ENCODE measurements at regions not wholly inside any gene's neighbourhood (a gene's known extent, or its start where the extent isn't known, plus 50 kb on each side); places are given as distances from the start of the nearest gene placed in this dataset.
"Not testable (repeated sequence)": the region's sequence is repeated elsewhere in the genome, so short reads cannot be mapped to it uniquely, and the experiment has no call there.

- no peak for DNase-seq (ENCODE audit: low read depth in 2 of 2)
Measured at GRCh38 chr6:14552891-14553290, 435.3 kb downstream of the CD83 start.

DNA sequence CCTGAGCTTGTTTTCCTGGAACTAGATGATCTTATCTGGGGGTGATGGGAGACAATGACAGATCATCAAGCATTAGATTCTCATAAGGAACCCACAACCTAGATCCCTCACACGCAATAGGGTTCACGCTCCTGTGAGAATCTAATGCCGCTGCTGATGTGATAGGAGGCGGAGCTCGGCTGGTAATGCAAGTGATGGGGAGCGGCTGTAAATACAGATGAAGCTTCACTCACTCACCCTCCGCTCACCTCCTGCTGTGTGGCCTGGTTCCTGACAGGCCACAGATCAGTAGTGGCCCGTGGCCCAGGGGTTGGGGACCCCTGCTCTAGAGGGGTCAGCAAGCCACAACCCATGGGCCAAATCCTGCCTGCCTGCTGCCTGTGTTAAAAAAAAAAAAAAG, 435.9 kb downstream of the CD83 start:
- DNase-seq (ENCODE audit: low read depth in 2 of 2): no peak

DNA sequence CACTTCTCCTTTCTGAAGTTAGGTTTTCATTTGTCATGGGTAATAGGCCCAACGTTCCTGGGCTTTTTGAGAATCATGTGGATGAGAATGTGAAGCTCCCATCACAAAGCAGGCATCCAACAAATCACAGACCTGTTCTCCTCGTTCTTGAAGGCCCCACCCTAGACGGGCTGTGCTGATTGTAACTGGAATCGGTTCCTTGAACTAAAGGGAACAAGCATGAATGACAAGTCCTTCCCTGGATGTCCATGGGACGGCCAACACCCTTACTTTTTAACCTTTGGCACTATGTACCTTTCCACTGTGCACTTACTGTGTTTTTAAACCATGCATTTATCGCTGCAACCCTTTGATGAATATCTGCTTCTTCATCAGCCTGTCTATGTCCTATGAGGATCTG, 438.2 kb downstream of the CD83 start:
- no peak for DNase-seq (ENCODE audit: low read depth in 2 of 2)

DNA sequence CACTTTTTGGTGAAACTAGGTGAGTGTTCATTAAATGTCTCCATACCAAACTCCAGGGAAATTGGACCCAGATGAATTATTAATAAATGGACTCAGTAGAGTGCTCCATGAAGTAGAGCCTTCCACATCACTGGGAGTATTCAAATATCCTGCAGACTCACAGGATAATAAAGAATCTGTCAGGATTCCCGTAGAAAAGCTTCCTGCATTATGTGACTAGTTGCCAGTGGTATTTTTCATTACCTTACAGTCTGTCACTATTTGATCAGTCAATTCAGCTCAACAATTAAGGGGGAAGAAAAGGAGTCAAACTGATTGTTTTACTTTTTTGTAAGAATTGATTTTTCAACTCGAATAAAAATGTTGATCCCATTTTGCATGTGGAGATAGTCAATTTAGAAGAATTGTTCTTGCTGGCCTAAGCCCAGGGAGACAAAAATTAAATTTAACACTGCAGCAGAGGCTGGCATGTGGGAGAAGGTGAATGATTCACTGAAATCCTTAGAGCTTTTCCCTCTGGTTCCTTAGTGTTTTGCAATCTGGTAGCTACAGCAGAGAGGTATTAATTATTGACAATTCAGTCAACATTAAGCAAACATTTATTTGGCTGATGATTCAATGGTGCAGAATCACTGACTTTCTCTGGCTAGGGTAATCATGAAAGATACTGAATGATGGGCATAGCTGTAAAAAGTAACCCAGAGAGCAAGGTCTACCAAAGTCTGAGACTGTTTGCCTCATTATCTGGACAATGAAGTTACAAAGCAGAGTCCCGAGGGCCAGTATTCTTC, 442.4 kb downstream of the CD83 start:
- DNase-seq (ENCODE audit: low read depth in 2 of 2): no peak

GRCh38 chr6:14561563-14561962, 444.0 kb downstream of the CD83 start:
- not testable (repeated sequence) for DNase-seq (ENCODE audit: low read depth in 2 of 2)

DNA sequence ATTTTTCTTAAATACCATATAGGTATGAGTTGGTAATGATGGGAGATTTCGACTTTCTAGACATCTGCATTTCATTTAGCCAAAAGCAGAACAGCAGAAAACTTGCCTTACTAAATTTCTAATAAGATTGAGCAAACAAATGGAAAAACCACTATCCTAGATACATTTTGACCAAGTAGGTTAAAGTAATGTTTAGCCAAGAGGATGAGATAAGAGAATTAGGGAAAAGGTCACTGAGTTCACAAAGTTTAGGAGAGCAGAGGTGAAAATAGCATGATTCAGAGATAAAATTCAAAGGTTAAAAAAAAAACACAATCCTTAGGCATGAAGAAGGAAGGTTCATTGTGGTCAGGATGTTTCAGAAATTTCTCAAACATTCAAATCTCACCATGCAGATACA, 450.3 kb downstream of the CD83 start:
- DNase-seq (ENCODE audit: low read depth in 2 of 2): no peak

DNA sequence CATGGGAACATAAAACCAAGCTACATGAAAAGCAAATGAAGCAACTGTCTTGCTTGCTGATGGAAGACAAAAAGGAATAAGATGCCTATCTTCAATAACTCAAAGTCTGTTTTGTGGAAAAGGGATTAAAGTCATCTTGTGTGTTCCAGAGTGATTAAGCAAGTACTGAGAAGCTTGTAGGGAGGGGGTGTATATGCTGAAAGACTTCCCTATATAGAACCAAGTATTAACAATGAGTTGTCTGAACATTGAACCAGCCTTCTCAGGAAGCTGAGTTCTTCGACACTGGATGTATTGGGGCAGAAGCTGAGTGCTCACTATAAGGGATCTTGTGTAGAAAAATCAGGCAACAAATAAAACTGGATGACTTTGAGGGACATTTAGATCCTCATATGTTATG, 451.8 kb downstream of the CD83 start:
- no peak for DNase-seq (ENCODE audit: low read depth in 2 of 2)

- DNase-seq (ENCODE audit: low read depth in 2 of 2): not testable (repeated sequence)
Measured at GRCh38 chr6:14569874-14570273, 452.3 kb downstream of the CD83 start.

GRCh38 chr6:14571001-14571400, 453.4 kb downstream of the CD83 start:
- no peak for DNase-seq (ENCODE audit: low read depth in 2 of 2)

DNA sequence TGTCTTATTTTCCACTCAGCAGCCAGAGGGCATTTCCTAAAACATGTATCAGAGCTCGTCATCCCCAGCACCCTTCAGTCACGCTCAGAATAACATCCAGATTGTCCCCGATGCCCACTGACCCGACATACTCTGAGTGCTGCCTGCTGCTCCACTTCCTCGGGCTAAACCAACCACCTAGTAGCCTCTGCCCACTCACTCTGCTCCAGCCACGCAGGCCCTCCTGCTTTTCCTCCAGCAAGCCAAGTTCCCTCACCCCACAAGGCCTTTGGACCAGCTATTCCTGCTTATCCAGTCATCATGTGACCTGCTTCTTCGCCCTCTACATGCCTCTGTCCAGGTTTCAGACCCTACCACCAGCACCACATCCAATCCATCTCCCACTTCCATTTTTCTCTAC, 454.2 kb downstream of the CD83 start:
- no peak for DNase-seq (ENCODE audit: low read depth in 2 of 2)

DNA sequence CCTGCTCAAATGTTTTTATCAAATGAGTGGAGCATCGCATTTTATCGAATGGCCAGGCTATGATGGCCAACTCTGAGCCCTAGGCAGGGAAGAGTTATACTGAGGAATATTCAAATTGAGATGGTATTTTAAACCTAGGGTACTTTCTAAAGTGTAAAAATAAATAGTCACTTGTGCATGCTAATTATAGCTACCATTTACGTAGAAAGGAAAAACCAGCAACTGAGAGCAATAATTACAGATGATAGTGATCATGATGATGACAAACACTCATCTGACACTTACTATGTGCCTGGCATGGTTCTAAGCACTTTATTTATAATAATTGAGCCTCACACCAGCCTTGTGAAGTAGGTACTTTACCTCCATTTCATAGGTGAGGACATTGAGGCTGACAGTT, 455.7 kb downstream of the CD83 start:
- no peak for DNase-seq (ENCODE audit: low read depth in 2 of 2)

DNA sequence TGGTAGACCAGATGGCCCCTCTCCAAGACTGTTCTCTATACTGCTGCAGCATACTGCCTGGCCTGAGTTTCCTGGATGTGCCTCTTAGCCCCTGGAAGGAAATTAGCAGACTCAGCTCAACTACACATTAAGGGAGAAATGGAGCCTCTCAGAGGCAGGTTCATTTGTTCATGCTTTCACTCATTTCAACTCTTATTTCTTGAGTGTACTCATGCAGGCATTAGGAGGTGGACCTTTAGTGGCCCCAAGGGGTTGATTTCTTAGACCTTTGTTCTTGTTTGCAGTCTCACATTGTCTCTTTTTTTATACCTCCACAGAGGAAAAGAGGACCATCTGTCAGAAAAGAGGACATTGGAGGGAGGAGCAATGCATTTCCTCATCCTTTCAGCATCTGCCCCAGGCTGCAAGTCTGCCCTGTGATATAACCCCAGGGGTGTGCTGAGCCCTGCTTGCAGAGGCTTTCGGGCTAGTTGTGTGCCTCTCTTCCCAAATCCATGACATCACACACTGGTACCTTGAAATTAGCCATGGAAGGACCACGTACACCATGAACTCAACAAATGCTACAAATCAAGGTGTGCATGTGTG, 456.2 kb downstream of the CD83 start:
- DNase-seq (ENCODE audit: low read depth in 2 of 2): no peak

GRCh38 chr6:14575961-14576360, 458.4 kb downstream of the CD83 start:
- DNase-seq (ENCODE audit: low read depth in 2 of 2): no peak

- no peak for DNase-seq (ENCODE audit: low read depth in 2 of 2)
Measured at GRCh38 chr6:14578994-14579393, 461.4 kb downstream of the CD83 start.

DNA sequence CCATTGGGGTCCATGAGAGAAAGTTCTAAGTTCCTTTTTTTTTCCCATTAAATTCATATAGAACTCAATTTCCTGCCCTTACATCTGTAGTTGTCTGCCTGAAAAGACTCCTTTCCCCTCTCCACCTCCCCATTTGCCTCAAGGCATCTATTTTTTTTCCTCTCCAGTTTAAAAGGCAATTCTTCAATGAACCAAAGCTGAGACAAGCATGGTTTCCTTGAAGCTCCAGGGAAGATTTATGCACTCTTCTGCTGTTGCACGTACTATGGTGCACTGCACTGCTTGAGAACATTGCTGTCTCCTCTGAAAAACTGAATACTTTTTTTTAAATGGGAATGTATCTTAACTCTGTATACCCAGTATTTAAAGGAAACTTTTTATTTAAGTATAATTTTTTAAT, 465.2 kb downstream of the CD83 start:
- DNase-seq (ENCODE audit: low read depth in 2 of 2): no peak

DNA sequence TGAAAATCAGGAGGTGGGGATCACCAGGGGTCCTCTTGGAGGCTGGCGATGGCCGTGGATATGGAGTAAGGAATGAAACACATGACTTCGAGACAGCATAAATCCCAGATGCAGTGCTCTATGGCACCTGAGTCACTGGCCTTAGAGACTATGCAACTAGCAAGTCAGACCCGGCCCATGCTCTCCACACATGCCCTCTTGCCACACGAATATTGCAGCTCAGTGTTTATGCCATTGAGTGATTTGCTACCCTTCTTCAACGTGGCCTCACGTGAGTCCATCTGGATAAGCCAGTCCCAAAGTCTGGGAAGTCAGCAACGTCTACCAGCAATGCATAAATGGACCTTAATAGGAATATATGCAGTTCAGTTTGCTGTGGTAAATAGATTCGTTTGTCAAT, 466.3 kb downstream of the CD83 start:
- no peak for DNase-seq (ENCODE audit: low read depth in 2 of 2)

DNA sequence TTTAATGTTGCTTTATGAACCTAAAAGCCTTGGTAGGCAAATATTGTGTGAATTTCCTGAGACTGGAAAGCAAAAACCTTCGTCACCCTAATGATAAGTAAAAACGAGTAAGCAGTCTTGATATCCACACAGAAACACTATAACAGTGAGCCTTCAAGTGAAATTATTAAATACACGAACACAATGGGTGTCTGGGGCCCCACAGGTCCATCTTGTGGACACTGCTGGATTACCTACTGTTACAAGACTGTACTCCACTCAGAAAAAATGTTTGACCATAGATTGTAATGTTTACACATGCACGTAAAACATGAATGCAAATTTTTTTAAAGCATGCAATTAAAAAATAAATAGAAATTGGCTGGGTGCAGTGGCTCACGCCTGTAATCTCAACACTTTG, 466.9 kb downstream of the CD83 start:
- DNase-seq (ENCODE audit: low read depth in 2 of 2): no peak

GRCh38 chr6:14585689-14586088, 468.1 kb downstream of the CD83 start:
- no peak for DNase-seq (ENCODE audit: low read depth in 2 of 2)

DNA sequence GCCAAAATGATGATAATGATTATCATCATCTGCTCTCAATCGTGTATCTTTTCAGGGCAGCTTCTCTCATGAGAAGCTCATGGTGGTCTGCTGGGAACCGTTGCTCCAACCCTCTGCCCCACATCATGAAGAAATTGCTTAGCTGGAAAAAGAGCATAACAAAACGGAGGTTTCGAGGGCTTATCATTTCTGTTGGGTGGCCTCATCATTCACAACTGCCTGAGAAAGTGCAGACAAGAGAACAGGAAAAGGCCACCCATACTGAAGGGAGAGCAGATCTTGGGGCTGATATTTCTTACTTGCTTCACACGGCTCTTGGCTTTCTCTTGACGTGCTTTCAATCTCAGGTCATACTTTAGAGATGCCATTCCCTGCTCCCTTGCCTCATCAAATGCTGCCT, 471.6 kb downstream of the CD83 start:
- no peak for DNase-seq (ENCODE audit: low read depth in 2 of 2)

- no peak for DNase-seq (ENCODE audit: low read depth in 2 of 2)
Measured at GRCh38 chr6:14590586-14590985, 473.0 kb downstream of the CD83 start.

- no peak for DNase-seq (ENCODE audit: low read depth in 2 of 2)
Measured at GRCh38 chr6:14591998-14592397, 474.4 kb downstream of the CD83 start.

DNA sequence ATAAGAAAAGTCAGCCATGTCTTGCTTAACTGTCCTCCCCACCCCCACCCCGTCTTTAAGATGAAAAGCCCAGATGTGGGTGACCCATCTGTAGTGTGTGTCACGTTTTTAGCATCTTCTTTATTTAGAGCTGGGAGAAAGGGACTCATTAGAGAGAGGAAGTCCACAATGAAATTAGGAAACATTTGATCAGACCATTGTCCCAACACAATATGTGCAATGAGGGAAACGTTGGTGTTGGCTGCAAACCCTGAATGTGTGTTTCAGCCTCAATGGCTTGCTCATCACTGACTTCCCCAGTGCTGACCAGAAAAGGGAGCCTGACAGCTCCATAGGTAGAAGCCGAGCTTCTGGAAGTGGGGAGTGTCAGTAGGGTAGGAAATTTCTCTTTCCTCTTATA, 475.7 kb downstream of the CD83 start:
- no peak for DNase-seq (ENCODE audit: low read depth in 2 of 2)

- no peak for DNase-seq (ENCODE audit: low read depth in 2 of 2)
Measured at GRCh38 chr6:14595751-14596150, 478.2 kb downstream of the CD83 start.

DNA sequence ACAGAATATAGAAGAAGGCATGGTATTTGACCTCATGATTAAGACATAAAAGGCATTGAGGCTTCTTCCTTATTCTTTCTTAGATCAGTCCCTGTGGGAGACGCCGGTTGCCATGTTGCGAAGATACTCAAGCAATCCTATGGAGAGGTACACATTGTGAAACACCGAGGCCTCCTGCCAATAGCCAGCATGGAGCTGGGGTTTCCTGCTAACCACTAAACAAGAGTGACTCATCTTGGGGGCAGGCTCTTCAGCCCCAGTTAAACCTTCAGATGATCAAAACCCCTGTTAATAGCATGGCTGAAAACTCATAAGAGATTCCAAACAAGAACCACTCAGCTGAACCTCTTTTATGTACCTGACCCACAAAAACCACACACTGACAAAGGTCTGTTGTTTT, 478.8 kb downstream of the CD83 start:
- DNase-seq (ENCODE audit: low read depth in 2 of 2): no peak

All from stimulated activated CD8-positive, alpha-beta memory T cell treated with anti-CD3 and anti-CD28 coated beads, Interleukin-15, amount 100 ng/mL, for 4 hours (primary cell).